HepG2 (cell line): ENCODE measurements at regions not wholly inside any gene's neighbourhood (a gene's known extent, or its start where the extent isn't known, plus 50 kb on each side); places are given as distances from the start of the nearest gene placed in this dataset.

Experiments
- NR1H2 ChIP-seq: sonication (generic); formaldehyde crosslinking; IDR thresholded peaks from 2 replicates; pipeline ENCODE4 v1.8.1; 2022; ENCODE audit warnings: low read depth, missing genetic modification reagents, borderline replicate concordance
- SP4 ChIP-seq: sonication (generic); formaldehyde crosslinking; IDR thresholded peaks from 2 replicates; pipeline ENCODE4 v1.8.1; 2023; ENCODE audit warnings: mild to moderate bottlenecking, missing genetic modification reagents
- ZBTB1 ChIP-seq: sonication (generic); formaldehyde crosslinking; IDR thresholded peaks from 2 replicates; pipeline ENCODE4 v1.4.0; 2020; ENCODE audit warnings: missing genetic modification reagents, borderline replicate concordance
- ZMYM4 ChIP-seq: sonication (generic); formaldehyde crosslinking; IDR thresholded peaks from 2 replicates; pipeline ENCODE4 v1.8.1; 2023; ENCODE audit warnings: mild to moderate bottlenecking, missing genetic modification reagents
- ZNF18 ChIP-seq: sonication (generic); formaldehyde crosslinking; IDR thresholded peaks from 2 replicates; pipeline ENCODE4 v1.8.0; 2022; ENCODE audit warnings: mild to moderate bottlenecking, missing genetic modification reagents; ENCODE audit not compliant: insufficient replicate concordance
- ZNF274 ChIP-seq: sonication (generic); formaldehyde crosslinking; IDR thresholded peaks from 2 replicates; pipeline ENCODE4 v1.5.1; 2020; ENCODE audit warnings: mild to moderate bottlenecking, missing genetic modification reagents

DNA sequence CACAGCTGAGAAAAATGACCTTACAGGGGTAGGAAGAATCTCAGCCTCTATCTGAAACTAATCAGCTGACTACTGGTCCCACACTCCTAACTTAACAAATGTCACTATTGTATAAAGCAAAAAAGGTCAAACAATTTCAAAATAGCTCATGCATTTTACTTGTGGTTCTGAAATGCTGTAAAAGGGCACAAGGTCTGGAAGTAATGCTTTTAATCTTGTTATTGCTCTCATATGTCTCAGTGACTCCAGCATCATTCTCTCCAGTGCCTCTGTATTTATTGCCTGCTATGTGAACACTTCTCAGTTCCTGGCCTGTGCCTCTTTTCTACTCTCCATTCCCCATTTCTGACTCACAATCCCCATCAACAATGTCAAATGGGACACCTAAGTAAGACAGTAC lies 937.7 kb downstream of the CDH11 start:
- TF ChIP-seq ZMYM4 (CRISPR knock-in tag) (no peak), ZNF274 (no peak), ZNF18 (no peak), SP4 (CRISPR knock-in tag) (no peak), NR1H2 (CRISPR knock-in tag) (no peak), ZBTB1 (CRISPR knock-in tag) (no peak)
